OCI-LY3 (cell line): ENCODE measurements at regions not wholly inside any gene's neighbourhood (a gene's known extent, or its start where the extent isn't known, plus 50 kb on each side); places are given as distances from the start of the nearest gene placed in this dataset.
"Not testable (repeated sequence)": the region's sequence is repeated elsewhere in the genome, so short reads cannot be mapped to it uniquely, and the experiment has no call there.

ENCODE experiments used
- H2AFZ ChIP-seq: fragments of 200-600, 300-600 bp; shearing (Covaris generic); 2 replicates; pipeline ENCODE4 v1.6.0; 2014; ENCODE audit warnings: antibody characterized with exemption, low read depth, low read length
- H3K27ac ChIP-seq: fragments of 200-600, 300-600 bp; sonication (generic); 2 replicates; pipeline ENCODE4 v1.5.1; 2014; ENCODE audit warnings: mild to moderate bottlenecking, low read length, moderate library complexity, mixed read lengths
- H3K27me3 ChIP-seq: fragments of 200-600, 300-600 bp; sonication (generic); 2 replicates; pipeline ENCODE4 v1.6.1; 2014; ENCODE audit warnings: low read depth, low read length, mixed read lengths
- H3K36me3 ChIP-seq: fragments of 200-600, 300-600 bp; sonication (generic); replicated peaks from 2 replicates; pipeline ENCODE3; 2014; ENCODE audit warnings: low read depth, low read length, mixed read lengths
- H3K4me1 ChIP-seq: fragments of 300-600, 200-600 bp; sonication (generic); 2 replicates; pipeline ENCODE4 v1.6.1; 2014; ENCODE audit warnings: low read length, mixed read lengths
- H3K4me2 ChIP-seq: fragments of 200-600, 300-600 bp; sonication (generic); 2 replicates; pipeline ENCODE4 v1.6.1; 2014; ENCODE audit warnings: low read length, mixed read lengths
- H3K4me3 ChIP-seq: fragments of 300-600, 200-600 bp; sonication (generic); 2 replicates; pipeline ENCODE4 v1.5.1; 2014; ENCODE audit warnings: antibody characterized with exemption, mild to moderate bottlenecking, low read length, moderate library complexity
- H3K79me2 ChIP-seq: fragments of 300-600, 200-600 bp; shearing (Covaris generic); 2 replicates; pipeline ENCODE4 v1.6.1; 2014; ENCODE audit warnings: mild to moderate bottlenecking, low read length, mixed read lengths
- H3K9ac ChIP-seq: fragments of 300-600, 200-600 bp; shearing (Covaris generic); 2 replicates; pipeline ENCODE4 v1.6.0; 2014; ENCODE audit warnings: mild to moderate bottlenecking, low read length, moderate library complexity
- H3K9me3 ChIP-seq: fragments of 200-600, 300-600 bp; shearing (Covaris generic); 2 replicates; pipeline ENCODE4 v1.6.1; 2014; ENCODE audit warnings: low read length, mixed read lengths; ENCODE audit not compliant: insufficient read depth
- H4K20me1 ChIP-seq: fragments of 200-600, 300-600 bp; sonication (generic); 2 replicates; pipeline ENCODE4 v1.6.1; 2016; ENCODE audit warnings: low read length, mixed read lengths; ENCODE audit not compliant: insufficient read depth
- CTCF ChIP-seq: fragments of 200-600, 300-600 bp; sonication (generic); IDR thresholded peaks from 2 replicates; pipeline ENCODE4 v1.5.1; 2014; ENCODE audit warnings: antibody characterized with exemption, low read length, low read depth
- EZH2phosphoT487 ChIP-seq: fragments of 200-600 bp; shearing (Covaris generic); IDR thresholded peaks from 2 replicates; pipeline ENCODE4 v1.6.1; 2018; ENCODE audit warnings: antibody characterized with exemption, mixed run types, low read depth

DNA sequence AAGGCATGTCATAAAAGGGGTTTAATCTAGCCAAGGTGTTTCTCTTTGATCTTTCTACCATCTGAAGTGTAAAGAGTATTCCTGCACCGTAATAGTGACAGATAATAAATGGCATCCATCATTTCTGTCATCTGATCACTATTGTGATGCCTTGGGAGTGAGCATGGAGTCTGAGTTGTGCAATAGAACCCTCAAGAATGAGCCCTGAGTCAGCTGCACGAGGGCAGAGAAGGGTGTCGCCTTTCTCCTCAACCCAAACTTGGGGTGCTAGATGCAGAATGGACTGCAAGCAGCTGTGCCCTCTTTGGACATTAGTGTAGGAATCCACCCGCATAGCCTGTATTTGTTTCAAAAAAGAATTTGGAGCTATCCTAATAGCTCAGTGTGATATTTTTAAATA, 115.2 kb downstream of the ZNF37A start:
- H3K4me3 ChIP-seq, result no peak overlapping the region
- no peaks in the 10 kb centered on the region for H3K36me3 ChIP-seq
- no peak overlapping the region for H2AFZ ChIP-seq
- no peaks in the 10 kb centered on the region for H3K79me2 ChIP-seq
- no peaks in the 10 kb centered on the region for H3K27me3 ChIP-seq
- H3K27ac ChIP-seq, result no peak overlapping the region
- H3K4me2 ChIP-seq, result no peak overlapping the region
- no peaks in the 10 kb centered on the region for H3K9me3 ChIP-seq
- no peaks in the 10 kb centered on the region for H3K4me1 ChIP-seq
- no peak overlapping the region for H3K9ac ChIP-seq
- no peaks in the 10 kb centered on the region for H4K20me1 ChIP-seq
- TF ChIP-seq EZH2phosphoT487 (no peak), CTCF (no peak)

DNA sequence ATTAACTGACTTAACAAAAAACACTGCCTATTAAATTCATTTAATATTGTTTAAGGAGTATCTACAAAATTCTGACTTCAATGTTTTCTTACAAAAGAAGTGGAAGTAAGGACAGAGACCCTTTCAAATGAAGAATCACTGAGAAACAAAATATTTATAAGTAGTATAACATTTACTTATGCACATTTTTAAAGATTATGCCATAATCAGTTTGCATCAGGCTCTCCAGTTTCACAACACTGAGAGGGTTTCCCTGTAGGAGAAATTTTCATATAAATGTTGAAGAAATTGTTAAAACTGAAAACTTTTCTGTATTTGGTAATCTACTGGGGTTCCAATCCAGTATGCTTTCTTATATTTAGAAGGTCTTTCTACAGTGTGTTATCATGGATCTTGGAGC, 115.6 kb downstream of the ZNF37A start:
- not testable (repeated sequence) for H3K4me2 ChIP-seq, H3K9me3 ChIP-seq, H4K20me1 ChIP-seq

GRCh38 chr10:38212460-38212859, 118.3 kb downstream of the ZNF37A start:
- H3K36me3 ChIP-seq, result no peaks in the 10 kb centered on the region
- TF ChIP-seq EZH2phosphoT487, result no peak
- TF ChIP-seq CTCF, result no peak
- no peaks in the 10 kb centered on the region for H4K20me1 ChIP-seq
- no peaks in the 10 kb centered on the region for H3K79me2 ChIP-seq
- no peak overlapping the region for H3K4me2 ChIP-seq
- no peaks in the 10 kb centered on the region for H3K4me1 ChIP-seq
- H3K4me3 ChIP-seq, result no peak overlapping the region
- H2AFZ ChIP-seq, result no peak overlapping the region
- no peaks in the 10 kb centered on the region for H3K27me3 ChIP-seq
- no peak overlapping the region for H3K9ac ChIP-seq
- H3K9me3 ChIP-seq, result no peaks in the 10 kb centered on the region
- no peak overlapping the region for H3K27ac ChIP-seq

More for the DNA sequence above, 115.6 kb downstream of the ZNF37A start:
- not testable (repeated sequence) for H3K36me3 ChIP-seq, H3K9ac ChIP-seq, H2AFZ ChIP-seq, H3K79me2 ChIP-seq, H3K4me1 ChIP-seq, H3K4me3 ChIP-seq, H3K27ac ChIP-seq, H3K27me3 ChIP-seq

DNA sequence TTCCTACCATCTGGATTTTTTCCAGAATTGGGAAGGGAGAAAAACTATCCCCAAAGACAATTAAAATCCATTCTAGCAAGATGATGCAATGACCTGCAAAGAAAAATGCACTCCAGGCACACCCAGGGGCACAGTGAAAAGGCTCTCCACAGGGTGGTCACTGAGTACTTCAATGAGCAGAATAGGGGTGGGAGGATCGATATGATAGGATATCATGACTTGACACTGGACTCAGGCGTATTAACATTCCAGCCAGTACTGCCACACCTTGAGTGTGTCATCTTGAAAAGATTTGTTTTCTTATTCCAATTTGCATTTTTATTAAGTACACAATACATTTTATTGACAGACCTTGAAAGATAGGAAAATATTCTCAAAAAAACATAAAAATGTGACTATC, 132.2 kb downstream of the ZNF37A start:
- Histone ChIP-seq H3K79me2 (no peaks in the 10 kb centered on the region), H3K4me1 (no peaks in the 10 kb centered on the region), H3K36me3 (no peaks in the 10 kb centered on the region), H3K27me3 (no peaks in the 10 kb centered on the region), H3K9ac (no peak overlapping the region), H3K27ac (no peak overlapping the region), H4K20me1 (no peaks in the 10 kb centered on the region), H3K9me3 (no peaks in the 10 kb centered on the region), H3K4me2 (no peak overlapping the region), H2AFZ (no peak overlapping the region), H3K4me3 (no peak overlapping the region)
- no peak for TF ChIP-seq CTCF
- TF ChIP-seq EZH2phosphoT487, result no peak

DNA sequence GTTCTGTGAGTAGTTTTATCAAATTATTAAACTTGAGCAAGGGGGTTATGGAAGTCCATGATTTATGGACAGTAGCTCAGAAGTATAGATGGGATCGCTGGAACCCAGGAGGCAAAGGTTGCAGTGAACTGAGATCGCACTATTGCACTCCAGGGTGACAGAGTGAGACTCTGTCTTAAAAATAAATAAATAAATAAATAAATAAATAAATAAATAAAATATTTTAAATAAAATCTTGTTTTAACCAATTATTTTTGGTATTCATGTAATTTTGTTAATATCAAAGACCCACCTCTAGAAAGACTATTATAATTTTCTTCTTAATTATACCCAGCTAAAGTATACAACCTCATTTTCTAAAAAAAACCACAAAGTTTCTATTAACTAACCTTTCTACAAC, 134.3 kb downstream of the ZNF37A start:
- no peaks in the 10 kb centered on the region for H3K36me3 ChIP-seq
- H3K27me3 ChIP-seq, result no peaks in the 10 kb centered on the region
- no peak overlapping the region for H3K9ac ChIP-seq
- H3K9me3 ChIP-seq, result no peaks in the 10 kb centered on the region
- H4K20me1 ChIP-seq, result no peaks in the 10 kb centered on the region
- H2AFZ ChIP-seq, result no peak overlapping the region
- TF ChIP-seq EZH2phosphoT487 (no peak), CTCF (no peak)
- H3K27ac ChIP-seq, result no peak overlapping the region
- no peaks in the 10 kb centered on the region for H3K4me1 ChIP-seq
- H3K79me2 ChIP-seq, result no peaks in the 10 kb centered on the region
- H3K4me3 ChIP-seq, result no peak overlapping the region
- H3K4me2 ChIP-seq, result no peak overlapping the region

GRCh38 chr10:38238479-38238878, 144.3 kb downstream of the ZNF37A start:
- H3K9me3 ChIP-seq, H3K27ac ChIP-seq, H2AFZ ChIP-seq, H3K9ac ChIP-seq, H3K27me3 ChIP-seq, H3K4me1 ChIP-seq, H3K79me2 ChIP-seq, H3K4me3 ChIP-seq, H3K36me3 ChIP-seq, H4K20me1 ChIP-seq, H3K4me2 ChIP-seq: not testable (repeated sequence)
